ENCODE measurements at regions not wholly inside any gene's neighbourhood (a gene's known extent, or its start where the extent isn't known, plus 50 kb on each side); places are given as distances from the start of the nearest gene placed in this dataset.
"Not testable (repeated sequence)": the region's sequence is repeated elsewhere in the genome, so short reads cannot be mapped to it uniquely, and the experiment has no call there.

- TF ChIP-seq CTCF (IDR thresholded peaks at IDR 0.05; ENCODE audit: extremely low read depth, low read depth, low read length): no peak
- Histone ChIP-seq H3K4me1 (ENCODE audit: insufficient read depth, low read length) (no peaks in the 10 kb centered on the region), H4K20me1 (ENCODE audit: insufficient read depth, low read length) (no peaks in the 10 kb centered on the region), H3K9me3 (ENCODE audit: low read depth, low read length) (no peaks in the 10 kb centered on the region), H2AFZ (ENCODE audit: low read length) (no peak overlapping the region), H3K27ac (ENCODE audit: low read depth, low read length) (no peak overlapping the region), H3K79me2 (ENCODE audit: insufficient read depth, low read length) (no peaks in the 10 kb centered on the region), H3K36me3 (ENCODE audit: insufficient read depth, low read length) (no peaks in the 10 kb centered on the region), H3K27me3 (ENCODE audit: insufficient read depth, low read length) (peaks cover 11% of the 10 kb centered on the region), H3K4me2 (ENCODE audit: insufficient read depth, low read length) (no peak overlapping the region), H3K4me3 (ENCODE audit: insufficient read depth, low read length) (no peak overlapping the region)
- no peak for DNase-seq (ENCODE audit: insufficient read length, low spot score, missing footprints)
Measured at GRCh38 chr3:139134678-139135372, 90.1 kb upstream of the PRR23C start.

- Histone ChIP-seq H3K79me2 (ENCODE audit: insufficient read depth, low read length) (no peaks in the 10 kb centered on the region), H2AFZ (ENCODE audit: low read length) (no peak overlapping the region), H3K4me2 (ENCODE audit: insufficient read depth, low read length) (no peak overlapping the region), H3K4me3 (ENCODE audit: insufficient read depth, low read length) (no peak overlapping the region), H3K27ac (ENCODE audit: low read depth, low read length) (no peak overlapping the region), H3K4me1 (ENCODE audit: insufficient read depth, low read length) (no peaks in the 10 kb centered on the region), H3K36me3 (ENCODE audit: insufficient read depth, low read length) (no peaks in the 10 kb centered on the region), H3K9me3 (ENCODE audit: low read depth, low read length) (no peaks in the 10 kb centered on the region), H4K20me1 (ENCODE audit: insufficient read depth, low read length) (no peaks in the 10 kb centered on the region), H3K27me3 (ENCODE audit: insufficient read depth, low read length) (peaks cover 6% of the 10 kb centered on the region)
- TF ChIP-seq CTCF (IDR thresholded peaks at IDR 0.05; ENCODE audit: extremely low read depth, low read depth, low read length): no peak
- no peak for DNase-seq (ENCODE audit: insufficient read length, low spot score, missing footprints)
Measured at GRCh38 chr3:139135657-139136056, 91.0 kb upstream of the PRR23C start.

GRCh38 chr3:139136469-139137202 is 91.9 kb upstream of the PRR23C start:
- Histone ChIP-seq H4K20me1 (ENCODE audit: insufficient read depth, low read length) (no peaks in the 10 kb centered on the region), H3K79me2 (ENCODE audit: insufficient read depth, low read length) (no peaks in the 10 kb centered on the region), H3K27ac (ENCODE audit: low read depth, low read length) (no peak overlapping the region), H3K9me3 (ENCODE audit: low read depth, low read length) (no peaks in the 10 kb centered on the region), H2AFZ (ENCODE audit: low read length) (no peak overlapping the region), H3K4me3 (ENCODE audit: insufficient read depth, low read length) (no peak overlapping the region), H3K4me1 (ENCODE audit: insufficient read depth, low read length) (no peaks in the 10 kb centered on the region), H3K36me3 (ENCODE audit: insufficient read depth, low read length) (no peaks in the 10 kb centered on the region), H3K4me2 (ENCODE audit: insufficient read depth, low read length) (no peak overlapping the region), H3K27me3 (ENCODE audit: insufficient read depth, low read length) (peaks cover 6% of the 10 kb centered on the region)
- no peak for TF ChIP-seq CTCF (IDR thresholded peaks at IDR 0.05; ENCODE audit: extremely low read depth, low read depth, low read length)
- no peak for DNase-seq (ENCODE audit: insufficient read length, low spot score, missing footprints)

GRCh38 chr3:139140553-139140952 is 95.9 kb upstream of the PRR23C start:
- Histone ChIP-seq H3K4me2 (ENCODE audit: insufficient read depth, low read length) (no peak overlapping the region), H3K27ac (ENCODE audit: low read depth, low read length) (no peak overlapping the region), H3K27me3 (ENCODE audit: insufficient read depth, low read length) (peaks cover 6% of the 10 kb centered on the region), H3K79me2 (ENCODE audit: insufficient read depth, low read length) (no peaks in the 10 kb centered on the region), H3K4me3 (ENCODE audit: insufficient read depth, low read length) (no peak overlapping the region), H2AFZ (ENCODE audit: low read length) (no peak overlapping the region), H3K4me1 (ENCODE audit: insufficient read depth, low read length) (no peaks in the 10 kb centered on the region), H3K9me3 (ENCODE audit: low read depth, low read length) (no peaks in the 10 kb centered on the region), H4K20me1 (ENCODE audit: insufficient read depth, low read length) (no peaks in the 10 kb centered on the region), H3K36me3 (ENCODE audit: insufficient read depth, low read length) (no peaks in the 10 kb centered on the region)
- TF ChIP-seq CTCF (IDR thresholded peaks at IDR 0.05; ENCODE audit: extremely low read depth, low read depth, low read length): no peak
- no peak for DNase-seq (ENCODE audit: insufficient read length, low spot score, missing footprints)

- not testable (repeated sequence) for H3K9me3 ChIP-seq (ENCODE audit: low read depth, low read length); H3K36me3 ChIP-seq (ENCODE audit: insufficient read depth, low read length); DNase-seq (ENCODE audit: insufficient read length, low spot score, missing footprints); H3K4me3 ChIP-seq (ENCODE audit: insufficient read depth, low read length); H2AFZ ChIP-seq (ENCODE audit: low read length); H3K4me1 ChIP-seq (ENCODE audit: insufficient read depth, low read length); H3K79me2 ChIP-seq (ENCODE audit: insufficient read depth, low read length); H3K27me3 ChIP-seq (ENCODE audit: insufficient read depth, low read length); H3K4me2 ChIP-seq (ENCODE audit: insufficient read depth, low read length); H4K20me1 ChIP-seq (ENCODE audit: insufficient read depth, low read length); H3K27ac ChIP-seq (ENCODE audit: low read depth, low read length)
Measured at GRCh38 chr3:139145980-139146379, 101.3 kb upstream of the PRR23C start.
